H1 (cell line): ENCODE measurements at regions not wholly inside any gene's neighbourhood (a gene's known extent, or its start where the extent isn't known, plus 50 kb on each side); places are given as distances from the start of the nearest gene placed in this dataset.

Source experiments
- CTCF ChIA-PET: fragments of 300-600 bp; sonication (Branson Sonifier 250); formaldehyde crosslinking; loops from one replicate; lab custom pipeline; 2021; ENCODE audit not compliant: partially characterized antibody; lab: Charles Lee
- POLR2A ChIA-PET: fragments of 300-600 bp; sonication (Branson Sonifier 250); formaldehyde crosslinking; loops from one replicate; lab custom pipeline; 2021; ENCODE audit warnings: inconsistent platforms; ENCODE audit not compliant: partially characterized antibody; lab: Charles Lee
- DNase-seq, 2 experiments: peaks; one replicate each; pipeline versions ENCODE4 v3.0.0 to v3.0.0-alpha.2; 2010 to 2022; ENCODE audit warnings: low spot score in 2 of 2, low read depth in 1 of 2, mixed read lengths in 1 of 2
- FAIRE-seq: peaks from 2 replicates; lab custom pipeline; 2011; peaks lifted over from hg19 to GRCh38; lab: Jason Lieb, UNC
- H2AFZ ChIP-seq: 2 replicates; pipeline ENCODE4 v1.8.1; 2012; ENCODE audit warnings: low read length, inconsistent platforms
- H2AK5ac ChIP-seq: 2 replicates; pipeline ENCODE4 v1.6.1; 2013; ENCODE audit warnings: low read depth, low read length
- H2BK120ac ChIP-seq: replicated peaks from 2 replicates; pipeline ENCODE3; 2013; ENCODE audit warnings: low read depth, low read length, inconsistent platforms
- H2BK12ac ChIP-seq: 2 replicates; pipeline ENCODE4 v1.6.1; 2013; ENCODE audit warnings: low read depth, low read length
- H2BK15ac ChIP-seq: 2 replicates; pipeline ENCODE4 v1.6.1; 2013; ENCODE audit warnings: low read length
- H2BK20ac ChIP-seq: 2 replicates; pipeline ENCODE4 v1.6.1; 2013; ENCODE audit warnings: low read length
- H2BK5ac ChIP-seq: 2 replicates; pipeline ENCODE4 v1.6.1; 2013; ENCODE audit warnings: low read depth, low read length
- H3K14ac ChIP-seq: 2 replicates; pipeline ENCODE4 v1.6.1; 2013; ENCODE audit warnings: inconsistent platforms; ENCODE audit not compliant: insufficient read length
- H3K18ac ChIP-seq: 2 replicates; pipeline ENCODE4 v1.6.1; 2013; ENCODE audit warnings: low read length; ENCODE audit errors: extremely low read depth
- H3K23ac ChIP-seq: 2 replicates; pipeline ENCODE4 v1.6.1; 2013; ENCODE audit warnings: inconsistent platforms; ENCODE audit not compliant: insufficient read length
- H3K23me2 ChIP-seq: 2 replicates; pipeline ENCODE4 v1.6.1; 2013; ENCODE audit warnings: low read depth, low read length
- H3K27ac ChIP-seq: 2 replicates; pipeline ENCODE4 v1.6.1; 2011; ENCODE audit warnings: low read depth, low read length, inconsistent platforms
- H3K27me3 ChIP-seq, 4 experiments: replicated peaks in 1 of 4; 1 replicate in 1 of 4; 2 replicates in 3 of 4; pipeline versions ENCODE4 v1.6.1 to v1.8.1; 2011 to 2013; ENCODE audit warnings: low read length in 3 of 4, mild to moderate bottlenecking in 3 of 4, inconsistent platforms in 2 of 4, mixed read lengths in 2 of 4, moderate library complexity in 1 of 4; ENCODE audit not compliant: control insufficient read depth in 3 of 4, insufficient read depth in 3 of 4; ENCODE audit errors: extremely low read depth in 1 of 4
- H3K36me3 ChIP-seq, 4 experiments: 2 replicates each; pipeline versions ENCODE4 v1.6.1 to v1.8.1; 2011 to 2013; ENCODE audit warnings: mild to moderate bottlenecking in 4 of 4, low read length in 3 of 4, moderate library complexity in 2 of 4, control low read depth in 1 of 4, inconsistent platforms in 1 of 4; ENCODE audit not compliant: insufficient read depth in 4 of 4, control insufficient read depth in 2 of 4
- H3K4ac ChIP-seq: replicated peaks from 2 replicates; pipeline ENCODE3; 2013; ENCODE audit warnings: low read length, low read depth, mixed read lengths, inconsistent platforms; ENCODE audit not compliant: insufficient read length
- H3K4me1 ChIP-seq, 4 experiments: replicated peaks in 1 of 4; 1 replicate in 1 of 4; 2 replicates in 3 of 4; pipeline versions ENCODE4 v1.6.1 to v1.8.1; 2011 to 2013; ENCODE audit warnings: low read length in 3 of 4, inconsistent platforms in 2 of 4, mixed read lengths in 1 of 4; ENCODE audit not compliant: insufficient read depth in 4 of 4, control insufficient read depth in 3 of 4
- H3K4me2 ChIP-seq, 2 experiments: 2 replicates each; pipeline versions ENCODE4 v1.6.1 to v1.8.1; 2011 to 2013; ENCODE audit warnings: low read depth in 2 of 2, low read length in 2 of 2, control low read depth in 1 of 2, inconsistent platforms in 1 of 2, mild to moderate bottlenecking in 1 of 2; ENCODE audit not compliant: insufficient read depth in 1 of 2
- H3K4me3 ChIP-seq, 4 experiments: fragments of 200-600, 300-600 bp in 1 of 4; sonication (generic), shearing (Covaris generic), sonication (Bioruptor Twin) in 1 of 4; 2 replicates each; pipeline versions ENCODE4 v1.5.1 to v1.8.1; 2011 to 2016; ENCODE audit warnings: low read length in 4 of 4, low read depth in 3 of 4, control low read depth in 2 of 4, inconsistent platforms in 2 of 4, mild to moderate bottlenecking in 2 of 4, mixed read lengths in 1 of 4, moderate library complexity in 1 of 4; ENCODE audit not compliant: insufficient read depth in 2 of 4; ENCODE audit errors: extremely low read depth in 1 of 4
- H3K56ac ChIP-seq: replicated peaks from 2 replicates; pipeline ENCODE3; 2013; ENCODE audit warnings: low read depth, mild to moderate bottlenecking, mixed read lengths, low read length, inconsistent platforms; ENCODE audit not compliant: insufficient read length
- H3K79me1 ChIP-seq: 2 replicates; pipeline ENCODE4 v1.6.1; 2013; ENCODE audit warnings: low read depth, low read length, control low read depth
- H3K79me2 ChIP-seq, 2 experiments: 2 replicates each; pipeline versions ENCODE4 v1.6.1 to v1.8.1; 2012 to 2013; ENCODE audit warnings: low read length in 2 of 2, mild to moderate bottlenecking in 2 of 2, inconsistent platforms in 1 of 2; ENCODE audit not compliant: insufficient read depth in 2 of 2, control insufficient read depth in 1 of 2
- H3K9ac ChIP-seq, 4 experiments: replicated peaks in 1 of 4; 1 replicate in 1 of 4; 2 replicates in 3 of 4; pipeline versions ENCODE4 v1.6.1 to v1.8.1; 2011 to 2013; ENCODE audit warnings: low read depth in 3 of 4, low read length in 3 of 4, control low read depth in 2 of 4, mild to moderate bottlenecking in 2 of 4, moderate library complexity in 2 of 4, inconsistent platforms in 1 of 4; ENCODE audit errors: extremely low read depth in 1 of 4
- H3K9me3 ChIP-seq, 2 experiments: 2 replicates each; pipeline versions ENCODE4 v1.6.1 to v1.8.1; 2012 to 2013; ENCODE audit warnings: mild to moderate bottlenecking in 2 of 2, moderate library complexity in 2 of 2, control low read depth in 1 of 2, inconsistent platforms in 1 of 2, low read depth in 1 of 2, low read length in 1 of 2, mixed read lengths in 1 of 2; ENCODE audit not compliant: insufficient read depth in 2 of 2
- H4K20me1 ChIP-seq, 2 experiments: replicated peaks in 1 of 2; 2 replicates each; pipeline versions ENCODE3 to v1.8.1; 2011 to 2013; ENCODE audit warnings: inconsistent platforms in 2 of 2, low read length in 2 of 2, mild to moderate bottlenecking in 1 of 2; ENCODE audit not compliant: insufficient read depth in 2 of 2, control insufficient read depth in 1 of 2
- H4K5ac ChIP-seq: 2 replicates; pipeline ENCODE4 v1.6.1; 2013; ENCODE audit warnings: low read length, low read depth, mixed read lengths, inconsistent platforms; ENCODE audit not compliant: insufficient read length
- H4K8ac ChIP-seq: 2 replicates; pipeline ENCODE4 v1.8.0; 2013; ENCODE audit warnings: mild to moderate bottlenecking, moderate library complexity, low read length, inconsistent platforms; ENCODE audit not compliant: insufficient read depth; ENCODE audit errors: extremely low read depth
- H4K91ac ChIP-seq: replicated peaks from 2 replicates; pipeline ENCODE3; 2013; ENCODE audit warnings: low read length, mixed read lengths, inconsistent platforms; ENCODE audit not compliant: insufficient read length
- CHD2 ChIP-seq: IDR thresholded peaks from 2 replicates; pipeline ENCODE4 v1.6.1; 2012; ENCODE audit warnings: low read length, improper control_type of control experiment
- RBBP5 ChIP-seq: IDR thresholded peaks from 2 replicates; pipeline ENCODE4 v1.7.1; 2012; ENCODE audit warnings: low read depth, mild to moderate bottlenecking, inconsistent platforms, low read length, moderate library complexity, borderline replicate concordance
- SIN3A ChIP-seq, 2 experiments: IDR thresholded peaks in 1 of 2; conservative IDR thresholded peaks in 1 of 2; 2 replicates each; pipeline ENCODE4 v1.6.1; 2011 to 2012; ENCODE audit warnings: low read length in 2 of 2, improper control_type of control experiment in 1 of 2, low read depth in 1 of 2, mild to moderate bottlenecking in 1 of 2
- SRF ChIP-seq: IDR thresholded peaks from 2 replicates; pipeline ENCODE4 v1.6.1; 2011; ENCODE audit warnings: mild to moderate bottlenecking, low read depth, low read length, moderate library complexity
- WGBS, 2 experiments: shearing (Covaris generic) in 1 of 2; methylation state at CpG; one replicate each; pipeline versions ENCODE4 v1.1.6 to v1.1.7; 2013 to 2015; ENCODE audit warnings: low lambda C conversion rate in 2 of 2, mixed read lengths in 2 of 2, inconsistent platforms in 1 of 2, low coverage in 1 of 2, missing lambda C conversion rate in 1 of 2; ENCODE audit not compliant: insufficient replicate concordance in 2 of 2, insufficient coverage in 1 of 2, insufficient read length in 1 of 2; ENCODE audit errors: extremely low coverage in 1 of 2, missing lambda C conversion rate in 1 of 2; 5-methylcytosine and 5-hydroxymethylcytosine counted together

- H3K4ac ChIP-seq, result no peak overlapping the region
Observed at GRCh38 chr4:177214935-177215334, 94.7 kb upstream of the NEIL3 start.

More at GRCh38 chr4:177214935-177215334, 94.7 kb upstream of the NEIL3 start:
- no peak overlapping the region for H3K18ac ChIP-seq
- H2AK5ac ChIP-seq, result no peak overlapping the region
- H3K4me3 ChIP-seq, result no peak overlapping the region
- no peak overlapping the region for H2BK15ac ChIP-seq
- CTCF ChIA-PET, result no interaction called here
- H3K79me1 ChIP-seq, result no peaks in the 10 kb centered on the region
- WGBS, 2 experiments, result 92% methylated on average over 5 of the region's 5 CpGs; no CpG with 5 or more reads in 1 of the 2 experiments
- no peak for TF ChIP-seq SRF
- TF ChIP-seq CHD2, result no peak
- no peak for TF ChIP-seq SIN3A (conservative IDR thresholded peaks at IDR 0.05 in 1 of 2, IDR thresholded peaks at IDR 0.05 in 1 of 2; ENCODE audit: low read depth in 1 of 2, low read length in 2 of 2)
- no peak for TF ChIP-seq RBBP5
- no peak overlapping the region for H3K23ac ChIP-seq
- no peak overlapping the region for H2AFZ ChIP-seq
- no peak overlapping the region for H4K91ac ChIP-seq
- H3K14ac ChIP-seq, result no peak overlapping the region
- H3K36me3 ChIP-seq, result no peaks in the 10 kb centered on the region
- no peak overlapping the region for H2BK120ac ChIP-seq
- no peaks in the 10 kb centered on the region for H3K23me2 ChIP-seq
- H3K27ac ChIP-seq, result no peak overlapping the region
- no peaks in the 10 kb centered on the region; a peak in 1 of 7 replicates for H3K4me1 ChIP-seq
- H2BK12ac ChIP-seq, result no peak overlapping the region
- no peak for DNase-seq
- H3K4me2 ChIP-seq, result no peak overlapping the region
- H4K8ac ChIP-seq, result no peak overlapping the region
- no peak overlapping the region for H3K9ac ChIP-seq
- H3K79me2 ChIP-seq, result no peaks in the 10 kb centered on the region
- POLR2A ChIA-PET, result no interaction called here
- FAIRE-seq, result no peak
- no peaks in the 10 kb centered on the region for H3K9me3 ChIP-seq
- H3K27me3 ChIP-seq, result peaks cover 0 to 1% (median 0%) of the 10 kb centered on the region in 4 experiments; a peak in 1 of 7 replicates
- no peak overlapping the region for H2BK5ac ChIP-seq
- H2BK20ac ChIP-seq, result no peak overlapping the region
- H3K56ac ChIP-seq, result no peak overlapping the region
- H4K20me1 ChIP-seq, result no peaks in the 10 kb centered on the region
- no peak overlapping the region for H4K5ac ChIP-seq
